ENCODE measurements at regions not wholly inside any gene's neighbourhood (a gene's known extent, or its start where the extent isn't known, plus 50 kb on each side); places are given as distances from the start of the nearest gene placed in this dataset.

- H3K27ac ChIP-seq (ENCODE audit: low read length): no peak overlapping the region
- H4K20me1 ChIP-seq (ENCODE audit: insufficient read depth): no peaks in the 10 kb centered on the region
- no peaks in the 10 kb centered on the region for H3K27me3 ChIP-seq (ENCODE audit: insufficient read depth, low read depth, low read length)
- no peaks in the 10 kb centered on the region for H3K9me3 ChIP-seq (ENCODE audit: low read length)
- H3F3A ChIP-seq (ENCODE audit: insufficient read depth, low read length, poor library complexity, severe bottlenecking): no peaks in the 10 kb centered on the region
- no peak overlapping the region for H2AFZ ChIP-seq (ENCODE audit: low read depth, low read length)
- H3K79me2 ChIP-seq (replicated peaks; ENCODE audit: insufficient read depth, low read length): no peaks in the 10 kb centered on the region
- no peak overlapping the region for H3K4me2 ChIP-seq (ENCODE audit: low read length)
- no peak overlapping the region for H3K9ac ChIP-seq (ENCODE audit: low read length)
- H3K36me3 ChIP-seq (ENCODE audit: insufficient read depth, low read length): no peaks in the 10 kb centered on the region
- TF ChIP-seq CTCF (IDR thresholded peaks at IDR 0.05; ENCODE audit: poor library complexity, severe bottlenecking): no peak
- no peak for TF ChIP-seq RAD21 (conservative IDR thresholded peaks at IDR 0.05)
- no peak for TF ChIP-seq EP300 (conservative IDR thresholded peaks at IDR 0.05; ENCODE audit: poor library complexity, severe bottlenecking)
- no peak for TF ChIP-seq POLR2AphosphoS5 (IDR thresholded peaks at IDR 0.05)
- TF ChIP-seq EZH2 (IDR thresholded peaks at IDR 0.05; ENCODE audit: borderline replicate concordance, insufficient read depth, low read length, poor library complexity, severe bottlenecking): no peak
- TF ChIP-seq REST (IDR thresholded peaks at IDR 0.05; ENCODE audit: borderline replicate concordance): no peak
- H3K4me3 ChIP-seq (ENCODE audit: low read length): no peak overlapping the region
- no peaks in the 10 kb centered on the region for H3K9me2 ChIP-seq (ENCODE audit: insufficient read depth, low read length)
Measured at GRCh38 chr2:220899492-220899891, 672.6 kb downstream of the EPHA4 start.

GRCh38 chr2:220904015-220904414 lies 668.1 kb downstream of the EPHA4 start:
- no peak for TF ChIP-seq RAD21 (conservative IDR thresholded peaks at IDR 0.05)
- no peak for TF ChIP-seq POLR2AphosphoS5 (IDR thresholded peaks at IDR 0.05)
- TF ChIP-seq EZH2 (IDR thresholded peaks at IDR 0.05; ENCODE audit: borderline replicate concordance, insufficient read depth, low read length, poor library complexity, severe bottlenecking): no peak
- TF ChIP-seq MXI1 (conservative IDR thresholded peaks at IDR 0.05; ENCODE audit: poor library complexity, severe bottlenecking): no peak
- no peak for TF ChIP-seq CTCF (IDR thresholded peaks at IDR 0.05; ENCODE audit: poor library complexity, severe bottlenecking)
- TF ChIP-seq TAF1 (IDR thresholded peaks at IDR 0.05; ENCODE audit: low read depth): no peak
- TF ChIP-seq REST (IDR thresholded peaks at IDR 0.05; ENCODE audit: borderline replicate concordance): no peak
- no peak for TF ChIP-seq EP300 (conservative IDR thresholded peaks at IDR 0.05; ENCODE audit: poor library complexity, severe bottlenecking)
- no peak for TF ChIP-seq SMC3 (conservative IDR thresholded peaks at IDR 0.05; ENCODE audit: poor library complexity)

More at GRCh38 chr2:220904015-220904414, 668.1 kb downstream of the EPHA4 start:
- Histone ChIP-seq H4K20me1 (ENCODE audit: insufficient read depth) (no peaks in the 10 kb centered on the region), H3F3A (ENCODE audit: insufficient read depth, low read length, poor library complexity, severe bottlenecking) (no peaks in the 10 kb centered on the region), H3K4me3 (ENCODE audit: low read length) (no peak overlapping the region), H3K79me2 (replicated peaks; ENCODE audit: insufficient read depth, low read length) (no peaks in the 10 kb centered on the region), H3K9me2 (ENCODE audit: insufficient read depth, low read length) (no peaks in the 10 kb centered on the region), H3K36me3 (ENCODE audit: insufficient read depth, low read length) (no peaks in the 10 kb centered on the region), H3K9ac (ENCODE audit: low read length) (no peak overlapping the region), H2AFZ (ENCODE audit: low read depth, low read length) (no peak overlapping the region), H3K9me3 (ENCODE audit: low read length) (no peaks in the 10 kb centered on the region), H3K27ac (ENCODE audit: low read length) (no peak overlapping the region), H3K4me2 (ENCODE audit: low read length) (no peak overlapping the region), H3K27me3 (ENCODE audit: insufficient read depth, low read depth, low read length) (no peaks in the 10 kb centered on the region)
